ENCODE measurements at regions not wholly inside any gene's neighbourhood (a gene's known extent, or its start where the extent isn't known, plus 50 kb on each side); places are given as distances from the start of the nearest gene placed in this dataset.

- H3K9me3 ChIP-seq (ENCODE audit: control insufficient read depth in 4 of 4, insufficient read depth in 3 of 4, low read length in 3 of 4): no peaks in the 10 kb centered on the region
- H3K27ac ChIP-seq (ENCODE audit: low read depth in 1 of 2, low read length in 1 of 2): peak overlapping the region in 1 of 2 donors; percentile 45
- H3K27me3 ChIP-seq (ENCODE audit: control insufficient read depth in 3 of 3, insufficient read depth in 3 of 3, low read length in 2 of 3): no peaks in the 10 kb centered on the region
- H3K36me3 ChIP-seq (ENCODE audit: control insufficient read depth in 4 of 4, insufficient read depth in 4 of 4, low read length in 4 of 4): no peaks in the 10 kb centered on the region
- H3K4me3 ChIP-seq: no peak overlapping the region
- H3K9ac ChIP-seq (ENCODE audit: insufficient read depth in 1 of 2, low read length in 2 of 2): no peak overlapping the region
- no peak for DNase-seq
- 69 to 72% methylated on average over 8 of the region's 8 CpGs for WGBS, 2 donors
- no peak for ATAC-seq (ENCODE audit: insufficient read depth, low FRiP score)
- TF ChIP-seq CTCF (IDR thresholded peaks at IDR 0.05; ENCODE audit: control extremely low read depth, extremely low read depth): no peak
- peaks cover 0 to 75% (median 25%) of the 10 kb centered on the region in 5 donors for H3K4me1 ChIP-seq (ENCODE audit: control insufficient read depth in 5 of 5, insufficient read depth in 5 of 5, low read length in 5 of 5)
Measured at GRCh38 chr20:60490217-60491050, 532.2 kb downstream of the CDH26 start.

- Histone ChIP-seq H3K36me3 (ENCODE audit: control insufficient read depth in 4 of 4, insufficient read depth in 4 of 4, low read length in 4 of 4) (no peaks in the 10 kb centered on the region), H3K9ac (ENCODE audit: insufficient read depth in 1 of 2, low read length in 2 of 2) (no peak overlapping the region), H3K9me3 (ENCODE audit: control insufficient read depth in 4 of 4, insufficient read depth in 3 of 4, low read length in 3 of 4) (no peaks in the 10 kb centered on the region), H3K27me3 (ENCODE audit: control insufficient read depth in 3 of 3, insufficient read depth in 3 of 3, low read length in 2 of 3) (no peaks in the 10 kb centered on the region), H3K4me3 (no peak overlapping the region), H3K27ac (ENCODE audit: low read depth in 1 of 2, low read length in 1 of 2) (peak overlapping the region in 1 of 2 donors; percentile 45), H3K4me1 (ENCODE audit: control insufficient read depth in 5 of 5, insufficient read depth in 5 of 5, low read length in 5 of 5) (peaks cover 0 to 68% (median 20%) of the 10 kb centered on the region in 5 donors)
- TF ChIP-seq CTCF (IDR thresholded peaks at IDR 0.05; ENCODE audit: control extremely low read depth, extremely low read depth): no peak
- ATAC-seq (ENCODE audit: insufficient read depth, low FRiP score): no peak
- peak; percentile 84 to 97 (median 96) for DNase-seq
- 64 to 75% methylated on average over 5 of the region's 5 CpGs for WGBS, 2 donors
Measured at GRCh38 chr20:60491051-60491581, 532.9 kb downstream of the CDH26 start.

- Histone ChIP-seq H3K27me3 (ENCODE audit: control insufficient read depth in 3 of 3, insufficient read depth in 3 of 3, low read length in 2 of 3) (no peaks in the 10 kb centered on the region), H3K27ac (ENCODE audit: low read depth in 1 of 2, low read length in 1 of 2) (no peak overlapping the region), H3K4me3 (no peak overlapping the region), H3K9me3 (ENCODE audit: control insufficient read depth in 4 of 4, insufficient read depth in 3 of 4, low read length in 3 of 4) (no peaks in the 10 kb centered on the region), H3K9ac (ENCODE audit: insufficient read depth in 1 of 2, low read length in 2 of 2) (no peak overlapping the region), H3K36me3 (ENCODE audit: control insufficient read depth in 4 of 4, insufficient read depth in 4 of 4, low read length in 4 of 4) (no peaks in the 10 kb centered on the region), H3K4me1 (ENCODE audit: control insufficient read depth in 5 of 5, insufficient read depth in 5 of 5, low read length in 5 of 5) (peaks cover 0 to 38% (median 13%) of the 10 kb centered on the region in 5 donors)
- no peak for ATAC-seq (ENCODE audit: insufficient read depth, low FRiP score)
- 86 to 89% methylated on average over 3 of the region's 3 CpGs for WGBS, 2 donors
- peak in 2 of 3 donors; percentile 56 to 82 for DNase-seq
- no peak for TF ChIP-seq CTCF (IDR thresholded peaks at IDR 0.05; ENCODE audit: control extremely low read depth, extremely low read depth)
Measured at GRCh38 chr20:60494476-60494875, 536.3 kb downstream of the CDH26 start.

All from lung (tissue), 11 donors.